Psoas muscle (tissue), 7 donors: ENCODE measurements at regions not wholly inside any gene's neighbourhood (a gene's known extent, or its start where the extent isn't known, plus 50 kb on each side); places are given as distances from the start of the nearest gene placed in this dataset.

Experiments used
- ATAC-seq, 4 donors: fragments of 200-7000 bp; cut with Tn5 transposase; one replicate each; pipeline ENCODE4 v1.9.1; 2020; ENCODE audit warnings: moderate library complexity in 3 of 4, mild to moderate bottlenecking in 2 of 4
- DNase-seq, 2 donors: peaks; one replicate each; pipeline ENCODE4 v3.0.0-alpha.2; 2020
- H3K27ac ChIP-seq: fragments of 200-600 bp; one replicate; pipeline ENCODE4 v1.8.0; 2022
- H3K27me3 ChIP-seq, 3 donors: fragments of 200-600 bp in 1 of 3; one replicate each; pipeline versions ENCODE4 v1.6.1 to v1.8.0; 2013 to 2022; ENCODE audit warnings: low read length in 2 of 3, mild to moderate bottlenecking in 2 of 3, moderate library complexity in 1 of 3; ENCODE audit not compliant: insufficient read depth in 3 of 3
- H3K36me3 ChIP-seq, 2 donors: fragments of 200-600 bp in 1 of 2; one replicate each; pipeline versions ENCODE4 v1.6.1 to v1.8.0; 2013 to 2022; ENCODE audit warnings: low read depth in 1 of 2, mild to moderate bottlenecking in 1 of 2, moderate library complexity in 1 of 2; ENCODE audit not compliant: insufficient read depth in 1 of 2
- H3K4me1 ChIP-seq: fragments of 200-600 bp; one replicate; pipeline ENCODE4 v1.8.0; 2022
- H3K4me3 ChIP-seq: fragments of 200-600 bp; one replicate; pipeline ENCODE4 v1.8.0; 2022; ENCODE audit warnings: mild to moderate bottlenecking
- H3K9me3 ChIP-seq: fragments of 200-600 bp; one replicate; pipeline ENCODE4 v1.8.0; 2022
- WGBS, 3 donors: extraction: QIAGEN DNeasy Blood & Tissue Kit; methylation state at CpG; one replicate each; pipeline versions ENCODE4 v1.1.6 to v1.1.7; 2013; 5-methylcytosine and 5-hydroxymethylcytosine counted together
- intact Hi-C, 2 donors: fragments of 100-400 bp; cut with DNase I; formaldehyde crosslinking; loops; one replicate each; pipeline versions ENCODE4 v1.11.0 to v1.14.2; 2022
- TF ChIP-seq, protein P1 (sequence below): fragments of 200-600 bp; IDR thresholded peaks from one replicate; pipeline ENCODE4 v1.8.0; 2022; ENCODE audit warnings: antibody characterized with exemption
- donor health status: healthy with polysubstance abuse.
- donor health status: DM: no; HTN: no; CAD: no; lungs with moderate emphysema.
- donor health status: Bipolar disorder and iron deficiency.
- donor health status: healthy.
- donor health status: DM: yes; HTN: yes; CAD: no.
- donor health status: DM: no; HTN: no; CAD: no.
- donor health status: DM: yes; HTN: yes; CAD: no.

DNA sequence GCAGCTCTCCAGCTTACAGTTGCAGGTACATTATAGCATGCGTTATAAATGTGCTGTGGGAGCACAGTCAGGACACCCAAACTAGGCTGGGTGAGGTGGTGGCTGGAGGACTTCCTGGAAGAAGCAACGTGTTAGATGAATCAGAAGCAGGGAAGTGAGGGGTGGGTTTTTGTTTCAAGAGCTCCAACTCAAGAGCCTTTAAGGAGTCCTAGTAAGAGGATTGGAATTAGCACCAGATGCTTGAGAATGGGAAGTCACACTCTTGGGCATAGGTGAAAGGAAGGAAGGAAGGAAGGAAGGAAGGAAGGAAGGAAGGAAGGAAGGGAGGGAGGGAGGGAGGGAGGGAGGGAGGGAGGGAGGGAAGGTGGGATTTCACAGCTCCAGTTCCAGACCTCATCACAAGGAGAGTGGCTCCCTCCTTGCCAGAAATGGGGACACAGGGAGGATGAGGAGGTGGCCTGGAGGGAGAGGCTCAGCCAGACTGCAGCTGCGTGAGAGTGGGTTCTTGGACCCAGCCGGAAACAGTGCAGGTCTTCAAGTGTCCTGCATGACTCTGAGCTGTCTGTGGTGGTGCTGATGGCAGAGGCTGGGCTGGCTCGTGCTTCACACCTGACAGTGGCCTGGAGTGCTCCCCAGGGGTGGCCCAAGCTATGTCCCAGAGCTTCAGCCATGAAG, 115.7 kb upstream of the GSC start:
- no peak for DNase-seq
- TF ChIP-seq, protein P1, sequence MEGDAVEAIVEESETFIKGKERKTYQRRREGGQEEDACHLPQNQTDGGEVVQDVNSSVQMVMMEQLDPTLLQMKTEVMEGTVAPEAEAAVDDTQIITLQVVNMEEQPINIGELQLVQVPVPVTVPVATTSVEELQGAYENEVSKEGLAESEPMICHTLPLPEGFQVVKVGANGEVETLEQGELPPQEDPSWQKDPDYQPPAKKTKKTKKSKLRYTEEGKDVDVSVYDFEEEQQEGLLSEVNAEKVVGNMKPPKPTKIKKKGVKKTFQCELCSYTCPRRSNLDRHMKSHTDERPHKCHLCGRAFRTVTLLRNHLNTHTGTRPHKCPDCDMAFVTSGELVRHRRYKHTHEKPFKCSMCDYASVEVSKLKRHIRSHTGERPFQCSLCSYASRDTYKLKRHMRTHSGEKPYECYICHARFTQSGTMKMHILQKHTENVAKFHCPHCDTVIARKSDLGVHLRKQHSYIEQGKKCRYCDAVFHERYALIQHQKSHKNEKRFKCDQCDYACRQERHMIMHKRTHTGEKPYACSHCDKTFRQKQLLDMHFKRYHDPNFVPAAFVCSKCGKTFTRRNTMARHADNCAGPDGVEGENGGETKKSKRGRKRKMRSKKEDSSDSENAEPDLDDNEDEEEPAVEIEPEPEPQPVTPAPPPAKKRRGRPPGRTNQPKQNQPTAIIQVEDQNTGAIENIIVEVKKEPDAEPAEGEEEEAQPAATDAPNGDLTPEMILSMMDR, result no peak
- H3K4me3 ChIP-seq, result no peak overlapping the region
- H3K36me3 ChIP-seq, result no peaks in the 10 kb centered on the region
- no peak overlapping the region for H3K27ac ChIP-seq
- no peak for ATAC-seq
- intact Hi-C loops, result no loop called here
- H3K9me3 ChIP-seq, result no peaks in the 10 kb centered on the region
- no peaks in the 10 kb centered on the region for H3K4me1 ChIP-seq
- H3K27me3 ChIP-seq, result peaks cover 0 to 5% (median 3%) of the 10 kb centered on the region in 3 donors
- 58 to 72% (median 66%) methylated on average over 5 of the region's 5 CpGs for WGBS, 3 donors

- TF ChIP-seq, protein P1, result no peak
- Histone ChIP-seq H3K9me3 (no peaks in the 10 kb centered on the region), H3K4me3 (no peak overlapping the region), H3K27me3 (peaks cover 0 to 5% (median 3%) of the 10 kb centered on the region in 3 donors), H3K27ac (no peak overlapping the region), H3K4me1 (no peaks in the 10 kb centered on the region), H3K36me3 (no peaks in the 10 kb centered on the region)
- intact Hi-C loops, result no loop called here
- WGBS, 3 donors, result 70 to 76% (median 72%) methylated on average over 19 of the region's 19 CpGs
- ATAC-seq, result no peak
- no peak for DNase-seq
Measured at GRCh38 chr14:94884616-94885230, 114.8 kb upstream of the GSC start.

- Histone ChIP-seq H3K9me3 (no peaks in the 10 kb centered on the region), H3K4me1 (no peaks in the 10 kb centered on the region), H3K4me3 (no peak overlapping the region), H3K27ac (no peak overlapping the region), H3K27me3 (peaks cover 0 to 3% (median 3%) of the 10 kb centered on the region in 3 donors), H3K36me3 (no peaks in the 10 kb centered on the region)
- ATAC-seq (no peak), DNase-seq (no peak)
- intact Hi-C loops, result no loop called here
- TF ChIP-seq, protein P1, result no peak
- WGBS, 3 donors, result 78 to 93% (median 88%) methylated on average over 2 to 3 of the region's 3 CpGs
Measured at GRCh38 chr14:94882401-94882800, 112.5 kb upstream of the GSC start.

- Histone ChIP-seq H3K4me1 (no peaks in the 10 kb centered on the region), H3K36me3 (no peaks in the 10 kb centered on the region), H3K9me3 (no peaks in the 10 kb centered on the region), H3K27me3 (peaks cover 0 to 3% (median 3%) of the 10 kb centered on the region in 3 donors), H3K27ac (no peak overlapping the region), H3K4me3 (no peak overlapping the region)
- WGBS, 3 donors, result 37 to 41% (median 40%) methylated on average over 11 of the region's 11 CpGs
- TF ChIP-seq, protein P1, result no peak
- no peak for ATAC-seq
- intact Hi-C loops, result no loop called here
- no peak for DNase-seq
Measured at GRCh38 chr14:94880876-94881275, 111.0 kb upstream of the GSC start.
